Lung (tissue), 11 donors: ENCODE measurements at regions not wholly inside any gene's neighbourhood (a gene's known extent, or its start where the extent isn't known, plus 50 kb on each side); places are given as distances from the start of the nearest gene placed in this dataset.

ENCODE experiments used
- ATAC-seq: fragments of 200-7000 bp; cut with Tn5 transposase; one replicate; pipeline ENCODE4 v1.9.1; 2020; ENCODE audit warnings: moderate number of reproducible peaks; ENCODE audit not compliant: insufficient read depth, low FRiP score
- DNase-seq, 3 donors: peaks; one replicate each; pipeline ENCODE4 v3.0.0-alpha.2; 2013 to 2017
- H3K27ac ChIP-seq, 2 donors: one replicate each; pipeline ENCODE4 v1.5.1; 2013; ENCODE audit warnings: mild to moderate bottlenecking in 2 of 2, moderate library complexity in 2 of 2, control low read depth in 1 of 2, inconsistent platforms in 1 of 2, low read depth in 1 of 2, low read length in 1 of 2
- H3K27me3 ChIP-seq, 3 donors: one replicate each; pipeline ENCODE4 v1.5.1; 2013; ENCODE audit warnings: low read length in 2 of 3; ENCODE audit not compliant: control insufficient read depth in 3 of 3, insufficient read depth in 3 of 3
- H3K36me3 ChIP-seq, 4 donors: one replicate each; pipeline ENCODE4 v1.5.1; 2013; ENCODE audit warnings: low read length in 4 of 4, mild to moderate bottlenecking in 1 of 4, moderate library complexity in 1 of 4; ENCODE audit not compliant: control insufficient read depth in 4 of 4, insufficient read depth in 4 of 4
- H3K4me1 ChIP-seq, 5 donors: one replicate each; pipeline ENCODE4 v1.5.1; 2013; ENCODE audit warnings: low read length in 5 of 5, mild to moderate bottlenecking in 2 of 5, moderate library complexity in 1 of 5; ENCODE audit not compliant: control insufficient read depth in 5 of 5, insufficient read depth in 5 of 5
- H3K4me3 ChIP-seq: one replicate; pipeline ENCODE4 v1.5.1; 2013; ENCODE audit warnings: mild to moderate bottlenecking, control low read depth, moderate library complexity
- H3K9ac ChIP-seq, 2 donors: one replicate each; pipeline ENCODE4 v1.5.1; 2013; ENCODE audit warnings: low read length in 2 of 2, control low read depth in 1 of 2; ENCODE audit not compliant: insufficient read depth in 1 of 2
- H3K9me3 ChIP-seq, 4 donors: one replicate each; pipeline ENCODE4 v1.5.1; 2013; ENCODE audit warnings: low read length in 3 of 4, mild to moderate bottlenecking in 1 of 4, moderate library complexity in 1 of 4; ENCODE audit not compliant: control insufficient read depth in 4 of 4, insufficient read depth in 3 of 4
- WGBS, 2 donors: extraction: QIAGEN DNeasy Blood & Tissue Kit; methylation state at CpG; one replicate each; pipeline ENCODE4 v1.1.7; 2013; 5-methylcytosine and 5-hydroxymethylcytosine counted together
- TF ChIP-seq, protein P1 (sequence below): IDR thresholded peaks from 2 replicates; pipeline ENCODE4 v1.5.1; 2012; ENCODE audit warnings: mild to moderate bottlenecking; ENCODE audit errors: control extremely low read depth, extremely low read depth
- donor health status: control.
- donor health status: control.
- donor health status: Bipolar disorder and iron deficiency.
- donor health status: healthy.
- donor health status: DM: yes; HTN: yes; CAD: no.

DNA sequence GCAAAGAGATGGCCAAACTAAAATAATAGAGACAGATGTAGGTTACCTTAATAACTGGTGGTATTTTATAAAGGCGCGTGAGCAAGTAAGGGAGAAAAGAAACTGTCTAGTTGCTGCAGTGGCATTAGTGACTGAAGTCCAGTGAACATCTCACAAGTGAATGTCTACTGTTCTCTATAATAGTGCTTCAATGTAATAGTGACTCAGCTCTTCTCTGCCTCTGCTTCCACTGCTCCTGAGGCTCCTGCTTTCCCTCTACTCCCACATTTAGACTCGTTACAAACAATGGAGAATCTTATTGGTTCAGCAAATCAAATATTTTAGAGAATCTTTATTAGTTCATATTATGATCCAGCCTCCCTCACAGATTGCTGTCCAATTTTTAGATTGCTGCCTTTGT, 779.1 kb upstream of the HTR2C start:
- Histone ChIP-seq H3K4me1 (peaks cover 0 to 5% (median 0%) of the 10 kb centered on the region in 5 donors), H3K9me3 (no peaks in the 10 kb centered on the region), H3K27ac (no peak overlapping the region), H3K27me3 (peaks cover 0 to 21% (median 17%) of the 10 kb centered on the region in 3 donors), H3K9ac (no peak overlapping the region), H3K4me3 (no peak overlapping the region), H3K36me3 (no peaks in the 10 kb centered on the region)
- ATAC-seq (no peak), DNase-seq (no peak)
- TF ChIP-seq, protein P1, sequence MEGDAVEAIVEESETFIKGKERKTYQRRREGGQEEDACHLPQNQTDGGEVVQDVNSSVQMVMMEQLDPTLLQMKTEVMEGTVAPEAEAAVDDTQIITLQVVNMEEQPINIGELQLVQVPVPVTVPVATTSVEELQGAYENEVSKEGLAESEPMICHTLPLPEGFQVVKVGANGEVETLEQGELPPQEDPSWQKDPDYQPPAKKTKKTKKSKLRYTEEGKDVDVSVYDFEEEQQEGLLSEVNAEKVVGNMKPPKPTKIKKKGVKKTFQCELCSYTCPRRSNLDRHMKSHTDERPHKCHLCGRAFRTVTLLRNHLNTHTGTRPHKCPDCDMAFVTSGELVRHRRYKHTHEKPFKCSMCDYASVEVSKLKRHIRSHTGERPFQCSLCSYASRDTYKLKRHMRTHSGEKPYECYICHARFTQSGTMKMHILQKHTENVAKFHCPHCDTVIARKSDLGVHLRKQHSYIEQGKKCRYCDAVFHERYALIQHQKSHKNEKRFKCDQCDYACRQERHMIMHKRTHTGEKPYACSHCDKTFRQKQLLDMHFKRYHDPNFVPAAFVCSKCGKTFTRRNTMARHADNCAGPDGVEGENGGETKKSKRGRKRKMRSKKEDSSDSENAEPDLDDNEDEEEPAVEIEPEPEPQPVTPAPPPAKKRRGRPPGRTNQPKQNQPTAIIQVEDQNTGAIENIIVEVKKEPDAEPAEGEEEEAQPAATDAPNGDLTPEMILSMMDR = no peak
- WGBS, 2 donors = 80 to 86% methylated on average over 3 of the region's 3 CpGs

DNA sequence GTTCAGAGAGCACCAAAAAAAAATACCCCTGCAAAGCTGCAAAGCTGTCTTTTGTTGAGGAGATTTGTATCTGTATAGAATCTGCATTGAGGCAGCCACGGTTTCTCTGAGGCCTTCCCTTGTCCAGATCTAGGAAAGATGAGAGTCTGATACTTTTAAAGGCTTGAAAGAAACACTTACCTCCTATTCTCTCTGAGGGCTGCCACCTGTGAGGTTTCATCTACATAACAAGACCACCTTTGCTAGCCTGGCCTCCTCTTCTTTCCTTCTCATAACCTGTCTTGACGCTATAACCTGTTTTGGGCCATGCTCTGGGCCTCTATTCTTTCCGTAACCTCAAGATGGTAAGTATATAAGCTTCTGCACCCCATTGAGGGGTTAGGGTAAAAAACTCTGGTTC, 779.6 kb upstream of the HTR2C start:
- no peak overlapping the region for H3K27ac ChIP-seq
- H3K36me3 ChIP-seq = no peaks in the 10 kb centered on the region
- peaks cover 0 to 5% (median 0%) of the 10 kb centered on the region in 5 donors for H3K4me1 ChIP-seq
- H3K4me3 ChIP-seq = no peak overlapping the region
- no peak overlapping the region for H3K9ac ChIP-seq
- peaks cover 0 to 2% (median 0%) of the 10 kb centered on the region in 4 donors for H3K9me3 ChIP-seq
- H3K27me3 ChIP-seq = peaks cover 0 to 21% (median 17%) of the 10 kb centered on the region in 3 donors
- 60 to 96% methylated on average over 3 of the region's 3 CpGs for WGBS, 2 donors
- TF ChIP-seq, protein P1 = no peak
- no peak for DNase-seq
- no peak for ATAC-seq

DNA sequence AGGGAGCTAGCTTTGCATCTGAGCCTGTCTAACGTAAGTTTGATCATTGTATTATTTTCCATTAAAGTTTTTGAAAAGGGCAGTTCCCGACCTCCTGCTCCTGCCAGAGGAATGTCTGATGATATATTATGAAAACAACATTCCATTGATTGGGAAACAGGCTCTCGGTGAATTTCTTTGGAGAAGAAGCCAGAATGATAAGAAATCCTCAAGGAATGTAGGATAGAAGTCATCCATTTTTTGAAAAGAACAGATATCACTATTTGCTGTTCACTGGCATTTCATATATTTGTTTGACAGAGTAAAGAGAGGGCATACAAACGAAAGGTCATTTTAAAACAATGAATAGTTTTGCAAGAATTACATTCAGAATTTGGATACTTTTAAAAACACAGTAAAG, 781.0 kb upstream of the HTR2C start:
- WGBS, 2 donors = 49 to 67% methylated on average over 4 of the region's 4 CpGs
- Histone ChIP-seq H3K9me3 (peaks cover 0 to 2% (median 0%) of the 10 kb centered on the region in 4 donors), H3K9ac (no peak overlapping the region), H3K4me3 (no peak overlapping the region), H3K36me3 (no peaks in the 10 kb centered on the region), H3K27ac (no peak overlapping the region), H3K4me1 (peaks cover 0 to 5% (median 0%) of the 10 kb centered on the region in 5 donors), H3K27me3 (peaks cover 0 to 17% (median 14%) of the 10 kb centered on the region in 3 donors)
- TF ChIP-seq, protein P1 = no peak
- DNase-seq (peak in 1 of 3 donors; percentile 3), ATAC-seq (no peak)

DNA sequence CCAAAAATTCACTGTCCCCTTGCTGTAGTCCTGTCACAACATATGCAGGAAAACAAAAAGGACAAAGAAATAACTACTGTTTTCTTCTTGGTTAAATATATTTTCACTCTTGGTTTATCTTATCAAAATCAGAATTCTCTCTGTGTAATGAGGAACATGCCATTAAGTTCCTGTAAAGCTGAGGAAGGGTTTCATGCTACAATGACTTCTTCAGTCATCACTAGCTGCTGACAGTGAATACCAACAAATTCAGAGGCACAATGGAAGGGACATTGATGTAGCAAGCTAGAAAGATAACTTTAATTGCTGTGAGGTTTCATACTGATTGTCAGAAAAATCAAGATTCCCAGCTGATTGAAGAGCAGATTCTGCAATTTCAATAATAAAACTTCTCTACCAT, 782.9 kb upstream of the HTR2C start:
- Histone ChIP-seq H3K36me3 (no peaks in the 10 kb centered on the region), H3K9ac (no peak overlapping the region), H3K4me1 (peaks cover 0 to 5% (median 0%) of the 10 kb centered on the region in 5 donors), H3K27ac (no peak overlapping the region), H3K9me3 (peaks cover 0 to 2% (median 0%) of the 10 kb centered on the region in 4 donors), H3K4me3 (no peak overlapping the region), H3K27me3 (peaks cover 0 to 19% (median 11%) of the 10 kb centered on the region in 3 donors)
- no peak for ATAC-seq
- DNase-seq = no peak
- TF ChIP-seq, protein P1 = no peak
